Ovary (tissue), 3 donors: ENCODE measurements at regions not wholly inside any gene's neighbourhood (a gene's known extent, or its start where the extent isn't known, plus 50 kb on each side); places are given as distances from the start of the nearest gene placed in this dataset.

ENCODE experiments used
- CTCF ChIP-seq, 3 donors: fragments of 450-650 bp in 2 of 3; fragments of 200-600 bp in 1 of 3; IDR thresholded peaks; one replicate each; pipeline versions ENCODE4 v1.5.1 to v1.8.0; 2016 to 2022; ENCODE audit warnings: antibody characterized with exemption in 3 of 3, mild to moderate bottlenecking in 1 of 3
- POLR2A ChIP-seq: fragments of 450-650 bp; IDR thresholded peaks from one replicate; pipeline ENCODE4 v1.6.1; 2017; ENCODE audit warnings: antibody characterized with exemption, mild to moderate bottlenecking, moderate library complexity
- donor health status: DM: no; HTN: no; CAD: no.

GRCh38 chr6:167446046-167446445, 121.2 kb downstream of the TTLL2 start:
- TF ChIP-seq CTCF (IDR thresholded peaks at IDR 0.05): no peak
- no peak for TF ChIP-seq POLR2A
